ENCODE measurements at regions not wholly inside any gene's neighbourhood (a gene's known extent, or its start where the extent isn't known, plus 50 kb on each side); places are given as distances from the start of the nearest gene placed in this dataset.
"Not testable (repeated sequence)": the region's sequence is repeated elsewhere in the genome, so short reads cannot be mapped to it uniquely, and the experiment has no call there.

DNA sequence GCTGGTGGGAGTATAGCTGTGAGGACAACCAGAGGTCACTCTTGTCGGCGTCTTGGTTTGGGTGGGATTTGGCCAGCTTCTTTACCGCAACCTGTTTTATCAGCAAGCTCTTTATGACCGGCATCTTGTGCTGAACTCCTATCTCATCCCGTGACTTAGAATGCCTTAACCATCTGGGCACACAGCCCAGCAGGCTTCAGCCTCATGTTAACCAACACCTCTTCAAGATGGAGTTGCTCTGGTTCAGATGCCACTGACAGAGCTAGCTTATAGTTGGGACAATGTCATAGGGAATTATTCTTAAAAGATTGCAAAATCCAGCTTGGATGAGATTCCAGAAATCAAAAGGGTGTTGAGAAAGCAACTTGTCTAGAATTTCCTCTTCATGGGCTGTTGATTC lies 377.1 kb upstream of the AMELY start:
- H3K79me2 ChIP-seq (ENCODE audit: insufficient read depth) = peaks cover 97% of the 10 kb centered on the region
- H3F3A ChIP-seq (ENCODE audit: insufficient read depth) = no peaks in the 10 kb centered on the region
- H3K4me2 ChIP-seq (ENCODE audit: unreplicated experiment) = no peak overlapping the region
- H3K27ac ChIP-seq = no peak overlapping the region
- H2AFZ ChIP-seq = no peak overlapping the region
- no peaks in the 10 kb centered on the region; the same call in 1 of the 2 replicates for H3K36me3 ChIP-seq (ENCODE audit: low read depth)
- H3K9me3 ChIP-seq (ENCODE audit: low read depth) = no peaks in the 10 kb centered on the region
- H3K4me1 ChIP-seq (ENCODE audit: insufficient read depth) = no peaks in the 10 kb centered on the region
- TF ChIP-seq EZH2 (IDR thresholded peaks at IDR 0.05; ENCODE audit: insufficient read depth, poor library complexity, severe bottlenecking) (no peak), EZH2phosphoT487 (IDR thresholded peaks at IDR 0.05; ENCODE audit: insufficient read depth, low read depth) (no peak)
- in situ Hi-C loops (cut with MboI) = no loop called here
- no peaks in the 10 kb centered on the region for H4K20me1 ChIP-seq (ENCODE audit: insufficient read depth)
- no peaks in the 10 kb centered on the region for H3K9me2 ChIP-seq (ENCODE audit: insufficient read depth)
- no peak overlapping the region for H3K4me3 ChIP-seq
- no peak overlapping the region for H3K9ac ChIP-seq
- no peak for DNase-seq
- H3K27me3 ChIP-seq (replicated peaks; ENCODE audit: insufficient read depth) = no peaks in the 10 kb centered on the region
- WGBS, 2 experiments (ENCODE audit: low coverage in 1 of 2, low lambda C conversion rate in 2 of 2, missing lambda C conversion rate in 2 of 2) = 71 to 90% methylated on average over 3 to 5 of the region's 5 CpGs

DNA sequence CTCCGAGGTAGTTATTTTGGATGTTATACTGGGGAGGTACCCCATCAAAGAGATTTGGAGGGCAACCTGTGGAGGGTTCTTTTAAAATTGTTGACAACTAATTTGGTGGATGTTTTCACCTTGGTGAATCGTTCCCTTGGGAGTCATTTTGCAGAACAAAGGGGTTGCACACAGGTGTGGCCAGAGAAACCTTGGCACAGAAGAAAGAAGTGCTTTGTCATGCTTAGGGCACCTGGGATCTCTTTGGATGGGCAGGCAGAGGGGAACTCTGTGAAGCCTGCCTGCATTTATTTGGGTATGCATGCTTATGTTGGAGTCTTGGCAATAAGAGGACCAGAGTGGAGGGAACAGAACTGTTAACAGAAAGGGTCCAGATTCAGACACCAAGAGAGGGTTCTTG lies 376.4 kb upstream of the AMELY start:
- H3K27me3 ChIP-seq (replicated peaks; ENCODE audit: insufficient read depth); H3K4me2 ChIP-seq (ENCODE audit: unreplicated experiment); H3K27ac ChIP-seq; H3K9me2 ChIP-seq (ENCODE audit: insufficient read depth); H3F3A ChIP-seq (ENCODE audit: insufficient read depth); H3K4me1 ChIP-seq (ENCODE audit: insufficient read depth); H2AFZ ChIP-seq; in situ Hi-C loops (cut with MboI); H4K20me1 ChIP-seq (ENCODE audit: insufficient read depth); H3K36me3 ChIP-seq (ENCODE audit: low read depth); H3K9me3 ChIP-seq (ENCODE audit: low read depth); H3K4me3 ChIP-seq; H3K9ac ChIP-seq; DNase-seq: not testable (repeated sequence)
- peaks cover 97% of the 10 kb centered on the region for H3K79me2 ChIP-seq (ENCODE audit: insufficient read depth)
- WGBS, 2 experiments (ENCODE audit: low coverage in 1 of 2, low lambda C conversion rate in 2 of 2, missing lambda C conversion rate in 2 of 2) = 100% methylated on average over 1 of the region's 2 CpGs

DNA sequence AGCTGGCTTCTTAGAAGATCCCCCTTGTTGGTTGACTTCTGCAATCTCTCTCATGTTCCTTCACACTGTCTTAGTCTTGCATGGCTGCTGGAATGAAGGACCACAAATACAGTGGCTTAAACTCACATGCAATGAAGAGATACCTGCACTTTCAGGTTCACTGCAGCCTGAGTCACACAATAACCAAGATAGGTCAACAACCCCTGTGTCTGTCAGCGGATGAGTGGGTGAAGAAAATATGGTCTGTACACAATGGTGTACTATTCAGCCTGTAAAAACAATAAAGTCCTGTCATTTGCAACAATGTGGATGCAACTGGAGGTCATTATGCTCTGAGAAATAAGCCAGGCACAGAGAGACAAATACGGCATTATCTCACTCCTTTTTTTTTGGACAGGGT lies 373.8 kb upstream of the AMELY start:
- H3K79me2 ChIP-seq (ENCODE audit: insufficient read depth) = peaks cover 97% of the 10 kb centered on the region
- H3K27ac ChIP-seq = no peak overlapping the region
- in situ Hi-C loops (cut with MboI) = no loop called here

DNA sequence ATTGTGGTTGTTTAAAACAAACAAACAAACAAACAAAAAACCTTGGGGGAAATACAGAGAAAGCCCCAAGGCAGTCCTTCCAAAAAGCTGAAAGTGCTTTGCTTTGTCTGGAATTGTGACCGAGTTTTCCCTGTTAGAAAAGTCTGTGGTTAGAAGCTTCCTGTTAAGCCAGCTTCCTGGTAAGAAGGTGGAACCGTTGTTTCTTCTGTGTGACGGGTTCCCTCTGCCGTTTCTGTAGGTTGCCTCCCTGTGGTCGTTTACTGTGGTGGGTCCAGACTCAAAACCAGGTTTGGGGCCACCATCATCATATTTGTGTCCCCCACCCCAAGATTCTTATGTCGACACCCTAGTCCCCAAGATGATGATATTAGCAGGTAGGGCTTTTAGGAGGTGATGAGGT lies 371.4 kb upstream of the AMELY start:
- Histone ChIP-seq H3K27me3 (replicated peaks; ENCODE audit: insufficient read depth) (no peaks in the 10 kb centered on the region), H3K27ac (no peak overlapping the region), H3K4me3 (no peak overlapping the region), H3K9ac (no peak overlapping the region), H3K4me2 (ENCODE audit: unreplicated experiment) (no peak overlapping the region), H3K9me2 (ENCODE audit: insufficient read depth) (no peaks in the 10 kb centered on the region), H3K79me2 (ENCODE audit: insufficient read depth) (peaks cover 97% of the 10 kb centered on the region), H3F3A (ENCODE audit: insufficient read depth) (no peaks in the 10 kb centered on the region), H3K9me3 (ENCODE audit: low read depth) (no peaks in the 10 kb centered on the region), H4K20me1 (ENCODE audit: insufficient read depth) (no peaks in the 10 kb centered on the region), H3K36me3 (ENCODE audit: low read depth) (no peaks in the 10 kb centered on the region; the same call in 1 of the 2 replicates), H3K4me1 (ENCODE audit: insufficient read depth) (peaks cover 6% of the 10 kb centered on the region; the same call in 1 of the 2 replicates), H2AFZ (no peak overlapping the region)
- TF ChIP-seq EZH2phosphoT487 (IDR thresholded peaks at IDR 0.05; ENCODE audit: insufficient read depth, low read depth) (no peak), EZH2 (IDR thresholded peaks at IDR 0.05; ENCODE audit: insufficient read depth, poor library complexity, severe bottlenecking) (no peak)
- in situ Hi-C loops (cut with MboI) = no loop called here
- 54 to 59% methylated on average over 2 to 6 of the region's 6 CpGs for WGBS, 2 experiments (ENCODE audit: low coverage in 1 of 2, low lambda C conversion rate in 2 of 2, missing lambda C conversion rate in 2 of 2)
- DNase-seq = no peak

More for the DNA sequence above, 373.8 kb upstream of the AMELY start:
- Histone ChIP-seq H3K9ac (no peak overlapping the region), H3K4me1 (ENCODE audit: insufficient read depth) (no peaks in the 10 kb centered on the region), H3F3A (ENCODE audit: insufficient read depth) (no peaks in the 10 kb centered on the region), H4K20me1 (ENCODE audit: insufficient read depth) (no peaks in the 10 kb centered on the region), H3K9me2 (ENCODE audit: insufficient read depth) (no peaks in the 10 kb centered on the region), H2AFZ (no peak overlapping the region), H3K36me3 (ENCODE audit: low read depth) (no peaks in the 10 kb centered on the region; the same call in 1 of the 2 replicates), H3K27me3 (replicated peaks; ENCODE audit: insufficient read depth) (no peaks in the 10 kb centered on the region), H3K9me3 (ENCODE audit: low read depth) (no peaks in the 10 kb centered on the region), H3K4me3 (no peak overlapping the region), H3K4me2 (ENCODE audit: unreplicated experiment) (no peak overlapping the region)
- WGBS, 2 experiments (ENCODE audit: low coverage in 1 of 2, low lambda C conversion rate in 2 of 2, missing lambda C conversion rate in 2 of 2) = 58 to 63% methylated on average over 2 of the region's 2 CpGs
- DNase-seq = no peak
- TF ChIP-seq EZH2 (IDR thresholded peaks at IDR 0.05; ENCODE audit: insufficient read depth, poor library complexity, severe bottlenecking) = no peak
- TF ChIP-seq EZH2phosphoT487 (IDR thresholded peaks at IDR 0.05; ENCODE audit: insufficient read depth, low read depth) = no peak

DNA sequence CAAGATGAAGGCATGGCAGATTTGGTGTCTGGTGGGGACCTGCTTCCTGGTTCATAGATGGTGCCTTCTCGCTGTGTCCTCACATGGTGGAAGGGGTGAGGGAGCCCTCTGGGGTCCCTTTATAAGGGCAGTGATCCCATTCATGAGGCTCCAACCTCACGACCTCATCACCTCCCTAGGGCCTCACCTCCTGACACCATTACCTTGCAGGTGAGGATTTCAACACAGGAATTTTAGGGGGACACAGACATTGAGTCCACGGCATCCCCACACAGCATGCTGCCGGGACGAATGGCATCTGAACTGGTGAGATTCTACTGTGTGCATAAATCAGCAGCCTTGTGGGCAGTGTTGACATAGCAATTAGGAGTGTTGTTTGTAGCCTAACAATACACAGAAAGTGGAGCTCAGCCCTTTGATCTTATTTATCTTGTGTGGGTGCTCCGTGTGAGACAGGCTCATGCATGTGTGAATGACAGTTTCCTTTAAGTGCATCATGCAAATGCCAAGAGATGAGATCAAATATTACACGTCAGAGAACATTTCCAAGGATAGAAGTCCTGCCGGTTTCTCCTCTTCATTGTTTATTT lies 368.7 kb upstream of the AMELY start:
- in situ Hi-C loops (cut with MboI); H4K20me1 ChIP-seq (ENCODE audit: insufficient read depth): not testable (repeated sequence)
- H3K79me2 ChIP-seq (ENCODE audit: insufficient read depth) = peaks cover 99% of the 10 kb centered on the region

More for the DNA sequence above, 368.7 kb upstream of the AMELY start:
- not testable (repeated sequence) for H3K27ac ChIP-seq; H3K9me3 ChIP-seq (ENCODE audit: low read depth); H3K36me3 ChIP-seq (ENCODE audit: low read depth); H3F3A ChIP-seq (ENCODE audit: insufficient read depth); H3K27me3 ChIP-seq (replicated peaks; ENCODE audit: insufficient read depth); H3K9me2 ChIP-seq (ENCODE audit: insufficient read depth); H3K4me3 ChIP-seq; H2AFZ ChIP-seq; H3K9ac ChIP-seq; DNase-seq; H3K4me2 ChIP-seq (ENCODE audit: unreplicated experiment)
- WGBS, 2 experiments (ENCODE audit: low coverage in 1 of 2, low lambda C conversion rate in 2 of 2, missing lambda C conversion rate in 2 of 2) = 96 to 97% methylated on average over 3 to 8 of the region's 8 CpGs
- H3K4me1 ChIP-seq (ENCODE audit: insufficient read depth) = peaks cover 15% of the 10 kb centered on the region
